Body of pancreas (tissue), 4 donors: ENCODE measurements at regions not wholly inside any gene's neighbourhood (a gene's known extent, or its start where the extent isn't known, plus 50 kb on each side); places are given as distances from the start of the nearest gene placed in this dataset.

Experiments used
- ATAC-seq: fragments of 150-250 bp; one replicate; pipeline ENCODE4 v1.9.1; 2016
- DNase-seq, 4 donors: peaks; one replicate each; pipeline ENCODE4 v3.0.0-alpha.2; 2019
- H3K27ac ChIP-seq, 4 donors: fragments of 200-600 bp; sonication (generic); 1 replicate in 3 of 4; 2 replicates in 1 of 4; pipeline versions ENCODE4 v1.5.1 to v1.6.1; 2016 to 2019; ENCODE audit warnings: mild to moderate bottlenecking in 1 of 4, mixed read lengths in 1 of 4, moderate library complexity in 1 of 4
- H3K27me3 ChIP-seq, 2 donors: fragments of 200-600 bp; sonication (generic); one replicate each; pipeline ENCODE4 v1.6.0; 2016; ENCODE audit warnings: mild to moderate bottlenecking in 1 of 2
- H3K36me3 ChIP-seq, 2 donors: fragments of 200-600 bp; sonication (generic); replicated peaks in 1 of 2; 2 replicates each; pipeline ENCODE4 v1.5.1; 2016; ENCODE audit warnings: low read depth in 2 of 2; ENCODE audit not compliant: insufficient read depth in 1 of 2
- H3K4me1 ChIP-seq: fragments of 200-600 bp; sonication (generic); one replicate; pipeline ENCODE4 v1.6.0; 2016
- H3K4me3 ChIP-seq, 2 donors: fragments of 200-600 bp; sonication (generic); 1 replicate in 1 of 2; 2 replicates in 1 of 2; pipeline ENCODE4 v1.5.1; 2016 to 2019
- H3K9me3 ChIP-seq, 3 donors: fragments of 200-600 bp; sonication (generic); 1 replicate in 2 of 3; 2 replicates in 1 of 3; pipeline ENCODE4 v1.5.1; 2016
- CTCF ChIP-seq, 7 experiments: fragments of 450-650 bp in 4 of 7; fragments of 200-600 bp in 3 of 7; sonication (generic) in 3 of 7; IDR thresholded peaks; one replicate each; pipeline ENCODE4 v1.5.1; 2016 to 2019; ENCODE audit warnings: antibody characterized with exemption in 7 of 7
- POLR2A ChIP-seq, 3 donors: fragments of 450-650 bp; IDR thresholded peaks; one replicate each; pipeline ENCODE4 v1.6.1; 2016; ENCODE audit warnings: antibody characterized with exemption in 3 of 3, mild to moderate bottlenecking in 2 of 3
- WGBS, 2 donors: methylation state at CpG; one replicate each; pipeline ENCODE4 v1.1.5; 2017; 5-methylcytosine and 5-hydroxymethylcytosine counted together
- intact Hi-C: fragments of 100-400 bp; cut with DNase I; formaldehyde crosslinking; loops from one replicate; pipeline ENCODE4 v1.15.1; 2023

- ATAC-seq (no peak), DNase-seq (no peak)
- H3K4me1 ChIP-seq: no peaks in the 10 kb centered on the region
- H3K9me3 ChIP-seq: no peaks in the 10 kb centered on the region
- intact Hi-C loops: no loop called here
- no peak overlapping the region for H3K27ac ChIP-seq
- no peaks in the 10 kb centered on the region for H3K36me3 ChIP-seq
- no peak for TF ChIP-seq POLR2A (IDR thresholded peaks at IDR 0.05)
- no peak for TF ChIP-seq CTCF (IDR thresholded peaks at IDR 0.05)
- H3K27me3 ChIP-seq: no peaks in the 10 kb centered on the region
- H3K4me3 ChIP-seq: no peak overlapping the region
- WGBS, 2 donors: 68 to 72% methylated on average over 10 of the region's 10 CpGs
Observed at GRCh38 chr5:116862632-116863455, 288.2 kb upstream of the SEMA6A start.

DNA sequence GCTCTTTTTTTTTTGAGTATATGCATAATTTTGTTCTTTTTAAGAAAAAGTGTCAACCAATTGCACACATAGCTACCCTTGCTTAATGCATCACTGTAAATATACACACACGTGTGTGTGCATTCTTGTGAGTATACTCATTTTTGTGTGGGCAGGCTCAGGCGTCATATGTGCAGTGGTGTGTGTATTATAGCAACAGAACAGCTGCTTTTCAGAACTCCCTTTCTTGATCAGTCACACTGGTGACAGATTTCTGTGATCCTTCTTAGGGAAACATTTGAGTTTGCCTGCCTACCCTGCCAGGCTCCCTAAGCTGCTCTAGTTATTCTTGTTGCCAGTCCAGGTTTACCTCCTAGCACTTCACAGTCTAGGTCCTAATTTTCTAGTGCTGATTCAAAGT lies 287.0 kb upstream of the SEMA6A start:
- TF ChIP-seq CTCF (IDR thresholded peaks at IDR 0.05): no peak
- no peak for TF ChIP-seq POLR2A (IDR thresholded peaks at IDR 0.05)
- intact Hi-C loops: no loop called here
- WGBS, 2 donors: 53 to 73% methylated on average over 2 of the region's 2 CpGs

GRCh38 chr5:116861097-116861496 lies 286.5 kb upstream of the SEMA6A start:
- H3K27me3 ChIP-seq: no peaks in the 10 kb centered on the region
- H3K27ac ChIP-seq: no peak overlapping the region
- no peak overlapping the region for H3K4me3 ChIP-seq
- no peaks in the 10 kb centered on the region for H3K4me1 ChIP-seq
- H3K36me3 ChIP-seq: no peaks in the 10 kb centered on the region
- TF ChIP-seq POLR2A (IDR thresholded peaks at IDR 0.05): no peak
- TF ChIP-seq CTCF (IDR thresholded peaks at IDR 0.05): no peak
- H3K9me3 ChIP-seq: no peaks in the 10 kb centered on the region
- WGBS, 2 donors: 60 to 70% methylated on average over 3 of the region's 3 CpGs
- intact Hi-C loops: no loop called here
- ATAC-seq (no peak), DNase-seq (no peak)

More for the DNA sequence above, 287.0 kb upstream of the SEMA6A start:
- ATAC-seq: no peak
- H3K27me3 ChIP-seq: no peaks in the 10 kb centered on the region
- H3K27ac ChIP-seq: no peak overlapping the region
- no peaks in the 10 kb centered on the region for H3K4me1 ChIP-seq
- DNase-seq: no peak
- no peaks in the 10 kb centered on the region for H3K36me3 ChIP-seq
- H3K4me3 ChIP-seq: no peak overlapping the region
- H3K9me3 ChIP-seq: no peaks in the 10 kb centered on the region

- Histone ChIP-seq H3K4me3 (no peak overlapping the region), H3K4me1 (no peaks in the 10 kb centered on the region), H3K36me3 (no peaks in the 10 kb centered on the region), H3K9me3 (no peaks in the 10 kb centered on the region), H3K27me3 (no peaks in the 10 kb centered on the region), H3K27ac (no peak overlapping the region)
- ATAC-seq (no peak), DNase-seq (no peak)
- intact Hi-C loops: no loop called here
- 71 to 89% methylated on average over 4 of the region's 4 CpGs for WGBS, 2 donors
- TF ChIP-seq CTCF (IDR thresholded peaks at IDR 0.05) (no peak), POLR2A (IDR thresholded peaks at IDR 0.05) (no peak)
Observed at GRCh38 chr5:116859666-116860320, 285.2 kb upstream of the SEMA6A start.
